GM23248 (cell line): ENCODE measurements at regions not wholly inside any gene's neighbourhood (a gene's known extent, or its start where the extent isn't known, plus 50 kb on each side); places are given as distances from the start of the nearest gene placed in this dataset.

Source experiments
- DNase-seq: peaks from one replicate; pipeline ENCODE4 v3.0.0-alpha.2; 2015
- H2AFZ ChIP-seq: fragments of 200-600 bp; sonication (generic); 2 replicates; pipeline ENCODE4 v1.6.1; 2016; ENCODE audit warnings: antibody characterized with exemption
- H3F3A ChIP-seq: fragments of 200-600 bp; sonication (generic); 2 replicates; pipeline ENCODE4 v1.6.1; 2016; ENCODE audit warnings: mild to moderate bottlenecking, antibody characterized with exemption, mixed run types; ENCODE audit not compliant: insufficient read depth
- H3K27ac ChIP-seq: fragments of 200-600 bp; sonication (generic); 2 replicates; pipeline ENCODE4 v1.5.1; 2016; ENCODE audit warnings: mild to moderate bottlenecking
- H3K27me3 ChIP-seq: fragments of 200-600 bp; sonication (generic); replicated peaks from 2 replicates; pipeline ENCODE4 v1.6.1; 2016; ENCODE audit warnings: mild to moderate bottlenecking; ENCODE audit not compliant: insufficient read depth
- H3K36me3 ChIP-seq: fragments of 200-600 bp; sonication (generic); 2 replicates; pipeline ENCODE4 v1.6.1; 2016; ENCODE audit warnings: low read depth, mild to moderate bottlenecking
- H3K4me1 ChIP-seq: fragments of 200-600 bp; sonication (generic); 2 replicates; pipeline ENCODE4 v1.6.1; 2016; ENCODE audit warnings: mild to moderate bottlenecking; ENCODE audit not compliant: insufficient read depth
- H3K4me2 ChIP-seq: fragments of 200-600 bp; sonication (generic); one replicate; pipeline ENCODE4 v1.6.1; 2016; ENCODE audit warnings: mild to moderate bottlenecking; ENCODE audit not compliant: unreplicated experiment
- H3K4me3 ChIP-seq: fragments of 200-600 bp; sonication (generic); 2 replicates; pipeline ENCODE4 v1.5.1; 2016; ENCODE audit warnings: mild to moderate bottlenecking
- H3K79me2 ChIP-seq: fragments of 200-600 bp; sonication (generic); 2 replicates; pipeline ENCODE4 v1.6.1; 2016; ENCODE audit warnings: mild to moderate bottlenecking; ENCODE audit not compliant: insufficient read depth
- H3K9ac ChIP-seq: fragments of 200-600 bp; sonication (generic); 2 replicates; pipeline ENCODE4 v1.6.1; 2016; ENCODE audit warnings: mild to moderate bottlenecking
- H3K9me2 ChIP-seq: fragments of 200-600 bp; sonication (generic); 2 replicates; pipeline ENCODE4 v1.6.1; 2016; ENCODE audit warnings: mixed run types, mild to moderate bottlenecking, moderate library complexity; ENCODE audit not compliant: insufficient read depth
- H3K9me3 ChIP-seq: fragments of 200-600 bp; sonication (generic); one replicate; pipeline ENCODE4 v1.6.1; 2017; ENCODE audit warnings: low read depth
- H4K20me1 ChIP-seq: fragments of 200-600 bp; sonication (generic); 2 replicates; pipeline ENCODE4 v1.6.0; 2016; ENCODE audit not compliant: insufficient read depth
- EZH2 ChIP-seq: fragments of 200-600 bp; sonication (generic); IDR thresholded peaks from 2 replicates; pipeline ENCODE4 v1.6.1; 2018; ENCODE audit warnings: antibody characterized with exemption, mild to moderate bottlenecking; ENCODE audit not compliant: insufficient read depth, poor library complexity, severe bottlenecking
- EZH2phosphoT487 ChIP-seq: fragments of 200-600 bp; sonication (generic); IDR thresholded peaks from 2 replicates; pipeline ENCODE4 v1.6.1; 2018; ENCODE audit warnings: antibody characterized with exemption, moderate library complexity, mild to moderate bottlenecking, low read depth; ENCODE audit not compliant: insufficient read depth
- WGBS, 2 experiments: methylation state at CpG; one replicate each; pipeline ENCODE4 v1.1.6; 2015 to 2017; ENCODE audit warnings: low lambda C conversion rate in 2 of 2, low coverage in 1 of 2; ENCODE audit errors: missing lambda C conversion rate in 2 of 2; 5-methylcytosine and 5-hydroxymethylcytosine counted together
- in situ Hi-C: fragments of 300-500 bp; cut with MboI; formaldehyde crosslinking; loops from 2 replicates; pipeline ENCODE4 v1.15.0; 2020

- in situ Hi-C loops = no loop called here
- H4K20me1 ChIP-seq = no peaks in the 10 kb centered on the region
- no peak for TF ChIP-seq EZH2phosphoT487
- TF ChIP-seq EZH2 = no peak
- H3K9me3 ChIP-seq = no peaks in the 10 kb centered on the region
- H3K4me3 ChIP-seq = no peak overlapping the region
- H3K9ac ChIP-seq = no peak overlapping the region
- H3K27me3 ChIP-seq = no peaks in the 10 kb centered on the region
- H3K27ac ChIP-seq = no peak overlapping the region
- H3K9me2 ChIP-seq = 0 out of 2 replicates have a peak, but pooled peaks cover 3% of the 10 kb centered on the region
- H3F3A ChIP-seq = no peaks in the 10 kb centered on the region
- H2AFZ ChIP-seq = no peak overlapping the region
- no peak overlapping the region for H3K4me2 ChIP-seq
- DNase-seq = no peak
- H3K79me2 ChIP-seq = no peaks in the 10 kb centered on the region
- H3K36me3 ChIP-seq = no peaks in the 10 kb centered on the region
- WGBS, 2 experiments = 41% methylated on average over 10 of the region's 10 CpGs
- no peaks in the 10 kb centered on the region for H3K4me1 ChIP-seq
Measured at GRCh38 chr2:195124391-195125079, 532.5 kb upstream of the SLC39A10 start.

- WGBS, 2 experiments = 34 to 65% methylated on average over 1 of the region's 1 CpG
- Histone ChIP-seq H3K9me3 (no peaks in the 10 kb centered on the region), H3K4me2 (no peak overlapping the region), H3K79me2 (no peaks in the 10 kb centered on the region), H3K4me1 (no peaks in the 10 kb centered on the region), H2AFZ (no peak overlapping the region), H3K4me3 (no peak overlapping the region), H3K36me3 (no peaks in the 10 kb centered on the region), H4K20me1 (no peaks in the 10 kb centered on the region), H3K9me2 (no peaks in the 10 kb centered on the region), H3F3A (no peaks in the 10 kb centered on the region), H3K9ac (no peak overlapping the region), H3K27ac (no peak overlapping the region), H3K27me3 (no peaks in the 10 kb centered on the region)
- in situ Hi-C loops = no loop called here
- no peak for DNase-seq
- TF ChIP-seq EZH2 (no peak), EZH2phosphoT487 (no peak)
Measured at GRCh38 chr2:195122653-195123052, 534.4 kb upstream of the SLC39A10 start.

- in situ Hi-C loops = no loop called here
- TF ChIP-seq EZH2 (no peak), EZH2phosphoT487 (no peak)
- Histone ChIP-seq H3K79me2 (no peaks in the 10 kb centered on the region), H3K4me1 (no peaks in the 10 kb centered on the region), H2AFZ (no peak overlapping the region), H3K9ac (no peak overlapping the region), H3K9me2 (no peaks in the 10 kb centered on the region), H3K27me3 (no peaks in the 10 kb centered on the region), H3F3A (no peaks in the 10 kb centered on the region), H3K4me3 (no peak overlapping the region), H3K9me3 (no peaks in the 10 kb centered on the region), H4K20me1 (no peaks in the 10 kb centered on the region), H3K36me3 (no peaks in the 10 kb centered on the region), H3K27ac (no peak overlapping the region), H3K4me2 (no peak overlapping the region)
- DNase-seq = no peak
- WGBS, 2 experiments = 2 to 4% methylated on average over 3 of the region's 3 CpGs
Measured at GRCh38 chr2:195121341-195121740, 535.7 kb upstream of the SLC39A10 start.

GRCh38 chr2:195119231-195119630, 537.8 kb upstream of the SLC39A10 start:
- Histone ChIP-seq H3K4me1 (no peaks in the 10 kb centered on the region), H3K27ac (no peak overlapping the region), H3K4me3 (no peak overlapping the region), H3F3A (no peaks in the 10 kb centered on the region), H3K9ac (no peak overlapping the region), H2AFZ (no peak overlapping the region), H3K79me2 (no peaks in the 10 kb centered on the region), H3K36me3 (no peaks in the 10 kb centered on the region), H3K4me2 (no peak overlapping the region), H4K20me1 (no peaks in the 10 kb centered on the region), H3K9me2 (no peaks in the 10 kb centered on the region), H3K9me3 (no peaks in the 10 kb centered on the region), H3K27me3 (no peaks in the 10 kb centered on the region)
- DNase-seq = no peak
- in situ Hi-C loops = no loop called here
- TF ChIP-seq EZH2 = no peak
- TF ChIP-seq EZH2phosphoT487 = no peak

GRCh38 chr2:195118276-195118675, 538.8 kb upstream of the SLC39A10 start:
- no peak overlapping the region for H3K4me2 ChIP-seq
- 41 to 65% methylated on average over 3 of the region's 3 CpGs for WGBS, 2 experiments
- H3F3A ChIP-seq = no peaks in the 10 kb centered on the region
- H4K20me1 ChIP-seq = no peaks in the 10 kb centered on the region
- in situ Hi-C loops = no loop called here
- no peak overlapping the region for H3K9ac ChIP-seq
- no peak for TF ChIP-seq EZH2phosphoT487
- TF ChIP-seq EZH2 = no peak
- DNase-seq = no peak
- H3K4me3 ChIP-seq = no peak overlapping the region
- no peak overlapping the region for H3K27ac ChIP-seq
- no peaks in the 10 kb centered on the region for H3K4me1 ChIP-seq
- no peaks in the 10 kb centered on the region for H3K9me2 ChIP-seq
- no peaks in the 10 kb centered on the region for H3K36me3 ChIP-seq
- no peaks in the 10 kb centered on the region for H3K79me2 ChIP-seq
- H3K9me3 ChIP-seq = no peaks in the 10 kb centered on the region
- no peaks in the 10 kb centered on the region for H3K27me3 ChIP-seq
- H2AFZ ChIP-seq = no peak overlapping the region
